SK-N-SH (cell line): ENCODE measurements at regions not wholly inside any gene's neighbourhood (a gene's known extent, or its start where the extent isn't known, plus 50 kb on each side); places are given as distances from the start of the nearest gene placed in this dataset.
"Not testable (repeated sequence)": the region's sequence is repeated elsewhere in the genome, so short reads cannot be mapped to it uniquely, and the experiment has no call there.

Experiments used
- CTCF ChIP-seq: fragments of 200-600 bp; sonication (generic); IDR thresholded peaks from 2 replicates; pipeline ENCODE4 v1.6.1; 2017; ENCODE audit warnings: antibody characterized with exemption, mild to moderate bottlenecking, moderate library complexity
- EP300 ChIP-seq, 2 experiments: IDR thresholded peaks; 2 replicates each; pipeline versions ENCODE4 v1.4.0 to v1.6.1; 2012; ENCODE audit warnings: borderline replicate concordance in 1 of 2, low read depth in 1 of 2, low read length in 1 of 2
- FOXM1 ChIP-seq: IDR thresholded peaks from 2 replicates; pipeline ENCODE4 v1.4.0; 2012; ENCODE audit warnings: low read depth, mild to moderate bottlenecking
- NFIC ChIP-seq: IDR thresholded peaks from 2 replicates; pipeline ENCODE4 v1.4.0; 2012; ENCODE audit warnings: borderline replicate concordance
- NRF1 ChIP-seq: IDR thresholded peaks from 2 replicates; pipeline ENCODE4 v1.6.1; 2012; ENCODE audit warnings: low read depth, mild to moderate bottlenecking, low read length
- RCOR1 ChIP-seq: fragments of 150-350 bp; IDR thresholded peaks from 2 replicates; pipeline ENCODE4 v1.6.1; 2017; ENCODE audit warnings: antibody characterized with exemption, low read length
- SMC3 ChIP-seq: IDR thresholded peaks from 2 replicates; pipeline ENCODE4 v1.6.1; 2012; ENCODE audit warnings: low read depth, low read length, improper control_type of control experiment
- TCF12 ChIP-seq: IDR thresholded peaks from 2 replicates; pipeline ENCODE4 v1.4.0; 2012
- YY1 ChIP-seq: IDR thresholded peaks from 2 replicates; pipeline ENCODE4 v1.4.0; 2012; ENCODE audit warnings: low read depth, mild to moderate bottlenecking
- ZBTB33 ChIP-seq: IDR thresholded peaks from 2 replicates; pipeline ENCODE4 v1.4.0; 2012; ENCODE audit warnings: low read depth, borderline replicate concordance

DNA sequence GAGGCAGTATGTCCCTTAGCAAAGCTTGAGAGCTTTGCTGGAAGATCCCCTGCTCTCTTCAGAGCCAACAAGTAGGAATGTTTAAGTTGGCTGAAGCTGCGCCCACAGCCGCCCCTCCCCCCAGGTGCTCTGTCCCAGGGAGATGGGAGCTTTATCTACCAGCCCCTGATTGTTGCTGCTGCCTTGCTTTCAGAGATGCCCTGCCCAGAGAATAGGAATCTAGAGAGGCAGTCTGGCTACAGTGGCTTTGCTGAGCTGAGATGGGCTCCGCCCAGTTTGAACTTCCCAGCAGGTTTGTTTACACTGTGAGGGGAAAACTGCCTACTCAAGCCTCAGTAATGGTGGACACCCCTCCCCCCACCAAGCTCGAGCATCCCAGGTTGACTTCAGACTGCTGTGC lies 423.6 kb downstream of the KCTD16 start:
- not testable (repeated sequence) for TF ChIP-seq CTCF; ZBTB33; FOXM1; YY1; NRF1; SMC3; RCOR1; TCF12; NFIC; EP300 (IDR thresholded peaks at IDR 0.05; ENCODE audit: borderline replicate concordance in 1 of 2, low read depth in 1 of 2, low read length in 1 of 2)
